GM23248 (cell line): ENCODE measurements at regions not wholly inside any gene's neighbourhood (a gene's known extent, or its start where the extent isn't known, plus 50 kb on each side); places are given as distances from the start of the nearest gene placed in this dataset.

Experiments used
- DNase-seq: peaks from one replicate; pipeline ENCODE4 v3.0.0-alpha.2; 2015
- H2AFZ ChIP-seq: fragments of 200-600 bp; sonication (generic); 2 replicates; pipeline ENCODE4 v1.6.1; 2016; ENCODE audit warnings: antibody characterized with exemption
- H3F3A ChIP-seq: fragments of 200-600 bp; sonication (generic); 2 replicates; pipeline ENCODE4 v1.6.1; 2016; ENCODE audit warnings: mild to moderate bottlenecking, antibody characterized with exemption, mixed run types; ENCODE audit not compliant: insufficient read depth
- H3K27ac ChIP-seq: fragments of 200-600 bp; sonication (generic); 2 replicates; pipeline ENCODE4 v1.5.1; 2016; ENCODE audit warnings: mild to moderate bottlenecking
- H3K27me3 ChIP-seq: fragments of 200-600 bp; sonication (generic); replicated peaks from 2 replicates; pipeline ENCODE4 v1.6.1; 2016; ENCODE audit warnings: mild to moderate bottlenecking; ENCODE audit not compliant: insufficient read depth
- H3K36me3 ChIP-seq: fragments of 200-600 bp; sonication (generic); 2 replicates; pipeline ENCODE4 v1.6.1; 2016; ENCODE audit warnings: low read depth, mild to moderate bottlenecking
- H3K4me1 ChIP-seq: fragments of 200-600 bp; sonication (generic); 2 replicates; pipeline ENCODE4 v1.6.1; 2016; ENCODE audit warnings: mild to moderate bottlenecking; ENCODE audit not compliant: insufficient read depth
- H3K4me2 ChIP-seq: fragments of 200-600 bp; sonication (generic); one replicate; pipeline ENCODE4 v1.6.1; 2016; ENCODE audit warnings: mild to moderate bottlenecking; ENCODE audit not compliant: unreplicated experiment
- H3K4me3 ChIP-seq: fragments of 200-600 bp; sonication (generic); 2 replicates; pipeline ENCODE4 v1.5.1; 2016; ENCODE audit warnings: mild to moderate bottlenecking
- H3K79me2 ChIP-seq: fragments of 200-600 bp; sonication (generic); 2 replicates; pipeline ENCODE4 v1.6.1; 2016; ENCODE audit warnings: mild to moderate bottlenecking; ENCODE audit not compliant: insufficient read depth
- H3K9ac ChIP-seq: fragments of 200-600 bp; sonication (generic); 2 replicates; pipeline ENCODE4 v1.6.1; 2016; ENCODE audit warnings: mild to moderate bottlenecking
- H3K9me2 ChIP-seq: fragments of 200-600 bp; sonication (generic); 2 replicates; pipeline ENCODE4 v1.6.1; 2016; ENCODE audit warnings: mixed run types, mild to moderate bottlenecking, moderate library complexity; ENCODE audit not compliant: insufficient read depth
- H3K9me3 ChIP-seq: fragments of 200-600 bp; sonication (generic); one replicate; pipeline ENCODE4 v1.6.1; 2017; ENCODE audit warnings: low read depth
- H4K20me1 ChIP-seq: fragments of 200-600 bp; sonication (generic); 2 replicates; pipeline ENCODE4 v1.6.0; 2016; ENCODE audit not compliant: insufficient read depth
- EZH2 ChIP-seq: fragments of 200-600 bp; sonication (generic); IDR thresholded peaks from 2 replicates; pipeline ENCODE4 v1.6.1; 2018; ENCODE audit warnings: antibody characterized with exemption, mild to moderate bottlenecking; ENCODE audit not compliant: insufficient read depth, poor library complexity, severe bottlenecking
- EZH2phosphoT487 ChIP-seq: fragments of 200-600 bp; sonication (generic); IDR thresholded peaks from 2 replicates; pipeline ENCODE4 v1.6.1; 2018; ENCODE audit warnings: antibody characterized with exemption, moderate library complexity, mild to moderate bottlenecking, low read depth; ENCODE audit not compliant: insufficient read depth
- WGBS, 2 experiments: methylation state at CpG; one replicate each; pipeline ENCODE4 v1.1.6; 2015 to 2017; ENCODE audit warnings: low lambda C conversion rate in 2 of 2, low coverage in 1 of 2; ENCODE audit errors: missing lambda C conversion rate in 2 of 2; 5-methylcytosine and 5-hydroxymethylcytosine counted together
- in situ Hi-C: fragments of 300-500 bp; cut with MboI; formaldehyde crosslinking; loops from 2 replicates; pipeline ENCODE4 v1.15.0; 2020

GRCh38 chr18:75801178-75801577, 373.7 kb upstream of the SMIM21 start:
- WGBS, 2 experiments = 56 to 65% methylated on average over 12 of the region's 12 CpGs
- Histone ChIP-seq H3K4me2 (no peak overlapping the region), H3K79me2 (no peaks in the 10 kb centered on the region), H3K27ac (no peak overlapping the region), H3K4me1 (no peaks in the 10 kb centered on the region), H3K27me3 (no peaks in the 10 kb centered on the region), H3K9me2 (no peaks in the 10 kb centered on the region), H2AFZ (no peak overlapping the region), H3K4me3 (no peak overlapping the region), H3K9ac (no peak overlapping the region), H3K9me3 (no peaks in the 10 kb centered on the region), H4K20me1 (no peaks in the 10 kb centered on the region), H3K36me3 (no peaks in the 10 kb centered on the region), H3F3A (no peaks in the 10 kb centered on the region)
- in situ Hi-C loops = no loop called here
- no peak for TF ChIP-seq EZH2phosphoT487
- no peak for TF ChIP-seq EZH2
- DNase-seq = no peak

GRCh38 chr18:75800331-75800648, 372.8 kb upstream of the SMIM21 start:
- Histone ChIP-seq H3K79me2 (no peaks in the 10 kb centered on the region), H3K9me3 (no peaks in the 10 kb centered on the region), H3K27ac (no peak overlapping the region), H4K20me1 (no peaks in the 10 kb centered on the region), H2AFZ (no peak overlapping the region), H3K36me3 (no peaks in the 10 kb centered on the region), H3K4me1 (no peaks in the 10 kb centered on the region), H3K4me3 (no peak overlapping the region), H3K27me3 (no peaks in the 10 kb centered on the region), H3K9ac (no peak overlapping the region), H3K4me2 (no peak overlapping the region), H3F3A (no peaks in the 10 kb centered on the region), H3K9me2 (no peaks in the 10 kb centered on the region)
- WGBS, 2 experiments = 71 to 72% methylated on average over 6 of the region's 6 CpGs
- in situ Hi-C loops = no loop called here
- DNase-seq = no peak
- TF ChIP-seq EZH2phosphoT487 (no peak), EZH2 (no peak)

GRCh38 chr18:75799449-75800330, 372.2 kb upstream of the SMIM21 start:
- Histone ChIP-seq H3K9ac (no peak overlapping the region), H3K4me2 (no peak overlapping the region), H3K27ac (no peak overlapping the region), H3K27me3 (no peaks in the 10 kb centered on the region), H3K79me2 (no peaks in the 10 kb centered on the region), H3K9me3 (no peaks in the 10 kb centered on the region), H3K36me3 (no peaks in the 10 kb centered on the region), H3K4me1 (no peaks in the 10 kb centered on the region), H3K4me3 (no peak overlapping the region), H4K20me1 (no peaks in the 10 kb centered on the region), H3F3A (no peaks in the 10 kb centered on the region), H2AFZ (no peak overlapping the region), H3K9me2 (no peaks in the 10 kb centered on the region)
- in situ Hi-C loops = no loop called here
- TF ChIP-seq EZH2phosphoT487 = no peak
- TF ChIP-seq EZH2 = no peak
- no peak for DNase-seq
- 41 to 45% methylated on average over 10 of the region's 10 CpGs for WGBS, 2 experiments

GRCh38 chr18:75797046-75797445, 369.5 kb upstream of the SMIM21 start:
- no peak overlapping the region for H3K27ac ChIP-seq
- DNase-seq = no peak
- H3K4me2 ChIP-seq = no peak overlapping the region
- no peak overlapping the region for H3K9ac ChIP-seq
- no peaks in the 10 kb centered on the region for H3K9me2 ChIP-seq
- H3K27me3 ChIP-seq = no peaks in the 10 kb centered on the region
- H3K4me1 ChIP-seq = no peaks in the 10 kb centered on the region
- 0% methylated on average over 1 of the region's 1 CpG for WGBS, 2 experiments
- H3F3A ChIP-seq = no peaks in the 10 kb centered on the region
- no peak overlapping the region for H3K4me3 ChIP-seq
- H2AFZ ChIP-seq = no peak overlapping the region
- no peaks in the 10 kb centered on the region for H3K36me3 ChIP-seq
- H3K79me2 ChIP-seq = no peaks in the 10 kb centered on the region
- H3K9me3 ChIP-seq = no peaks in the 10 kb centered on the region
- H4K20me1 ChIP-seq = no peaks in the 10 kb centered on the region
- TF ChIP-seq EZH2 (no peak), EZH2phosphoT487 (no peak)
- in situ Hi-C loops = no loop called here
